PC-9 (cell line): ENCODE measurements at regions not wholly inside any gene's neighbourhood (a gene's known extent, or its start where the extent isn't known, plus 50 kb on each side); places are given as distances from the start of the nearest gene placed in this dataset.

Experiments used
- CTCF ChIP-seq: fragments of 200-600 bp; sonication (generic); conservative IDR thresholded peaks from 2 replicates; pipeline ENCODE4 v1.6.1; 2017; ENCODE audit warnings: mixed run types, antibody characterized with exemption, mild to moderate bottlenecking, moderate library complexity
- EZH2 ChIP-seq: fragments of 200-600 bp; sonication (generic); IDR thresholded peaks from 2 replicates; pipeline ENCODE4 v1.8.0; 2017; ENCODE audit warnings: antibody characterized with exemption, low read depth

- TF ChIP-seq CTCF (no peak), EZH2 (no peak)
Observed at GRCh38 chr14:51780741-51781140, 79.7 kb upstream of the GNG2 start.
